K562 (cell line): ENCODE measurements at regions not wholly inside any gene's neighbourhood (a gene's known extent, or its start where the extent isn't known, plus 50 kb on each side); places are given as distances from the start of the nearest gene placed in this dataset.

Source experiments
- ATAC-seq: fragments of 200-7000 bp; cut with Tn5 transposase; 3 replicates; pipeline ENCODE4 v1.9.1; 2020; ENCODE audit warnings: moderate library complexity
- BruUV-seq: library from RNA; stranded (reverse); fragments of 400-500 nt; replicated peaks from 2 replicates; lab custom pipeline; 2021; lab: Mats Ljungman, UMichigan
- CTCF ChIA-PET: fragments of 300-600 bp; formaldehyde crosslinking; extraction: SDS; loops from one replicate; lab custom pipeline; 2021; ENCODE audit warnings: low intra/inter-chr PET ratio; lab: Yijun Ruan, JAX
- POLR2A ChIA-PET: fragments of 300-600, 350-650 bp; sonication (Branson Sonifier 250); formaldehyde crosslinking; extraction: SDS; loops from one replicate; lab custom pipeline; 2021; ENCODE audit warnings: antibody characterized with exemption, inconsistent platforms; lab: Yijun Ruan, JAX
- DNase-seq, 4 experiments: peaks; one replicate each; pipeline versions ENCODE4 v3.0.0 to v3.0.0-alpha.2; 2011 to 2018; ENCODE audit warnings: low spot score in 3 of 4, mixed read lengths in 3 of 4; ENCODE audit errors: extremely low read depth in 1 of 4
- FAIRE-seq: peaks from 2 replicates; lab custom pipeline; 2011; peaks lifted over from hg19 to GRCh38; lab: Jason Lieb, UNC
- H2AFZ ChIP-seq: 2 replicates; pipeline ENCODE4 v1.6.0; 2011; ENCODE audit warnings: low read depth, low read length, control low read depth, inconsistent platforms
- H3K27ac ChIP-seq: fragments of 200-600 bp; 3 replicates; pipeline ENCODE4 v1.8.0; 2011; ENCODE audit warnings: low read depth, mild to moderate bottlenecking, control low read depth, inconsistent platforms, low read length, moderate library complexity, mixed read lengths; ENCODE audit errors: extremely low read depth
- H3K27me3 ChIP-seq, 2 experiments: fragments of 300-600 bp in 1 of 2; 2 replicates in 1 of 2; 3 replicates in 1 of 2; pipeline versions ENCODE4 v1.6.0 to v1.8.0; 2011; ENCODE audit warnings: inconsistent platforms in 2 of 2, low read length in 2 of 2, mild to moderate bottlenecking in 1 of 2, mixed read lengths in 1 of 2, moderate library complexity in 1 of 2; ENCODE audit not compliant: control insufficient read depth in 2 of 2, insufficient read depth in 2 of 2
- H3K36me3 ChIP-seq: fragments of 300-600 bp; 3 replicates; pipeline ENCODE4 v1.8.0; 2011; ENCODE audit warnings: mild to moderate bottlenecking, low read length, inconsistent platforms; ENCODE audit not compliant: control insufficient read depth, insufficient read depth
- H3K4me1 ChIP-seq, 2 experiments: fragments of 200-600 bp in 1 of 2; replicated peaks in 1 of 2; 2 replicates in 1 of 2; 3 replicates in 1 of 2; pipeline versions ENCODE4 v1.5.1 to v1.8.0; 2011; ENCODE audit warnings: inconsistent platforms in 2 of 2, low read length in 2 of 2, mild to moderate bottlenecking in 1 of 2, mixed read lengths in 1 of 2, moderate library complexity in 1 of 2; ENCODE audit not compliant: control insufficient read depth in 2 of 2, insufficient read depth in 2 of 2
- H3K4me2 ChIP-seq: 2 replicates; pipeline ENCODE4 v1.6.1; 2011; ENCODE audit warnings: low read length, control low read depth, inconsistent platforms, mixed read lengths; ENCODE audit not compliant: insufficient read depth
- H3K4me3 ChIP-seq: fragments of 200-600 bp; sonication (generic), shearing (Covaris generic); 2 replicates; pipeline ENCODE4 v1.5.1; 2016; ENCODE audit warnings: control low read depth, inconsistent platforms
- H3K79me2 ChIP-seq: fragments of 200-600 bp; 3 replicates; pipeline ENCODE4 v1.8.0; 2011; ENCODE audit warnings: low read length, inconsistent platforms; ENCODE audit not compliant: control insufficient read depth, insufficient read depth
- H3K9ac ChIP-seq, 2 experiments: 2 replicates each; pipeline versions ENCODE4 v1.6.0 to v1.6.1; 2011; ENCODE audit warnings: low read depth in 2 of 2, low read length in 2 of 2, control low read depth in 1 of 2, inconsistent platforms in 1 of 2, mild to moderate bottlenecking in 1 of 2, mixed read lengths in 1 of 2; ENCODE audit not compliant: insufficient read depth in 1 of 2
- H3K9me1 ChIP-seq: one replicate; pipeline ENCODE4 v1.6.0; 2011; ENCODE audit warnings: inconsistent platforms, mild to moderate bottlenecking, low read length, moderate library complexity; ENCODE audit not compliant: control insufficient read depth, insufficient read depth
- H3K9me3 ChIP-seq: replicated peaks from 2 replicates; pipeline ENCODE4 v1.5.1; 2011; ENCODE audit warnings: low read depth, low read length, inconsistent platforms; ENCODE audit not compliant: control insufficient read depth, insufficient read depth
- H4K20me1 ChIP-seq: replicated peaks from 2 replicates; pipeline ENCODE4 v1.6.1; 2011; ENCODE audit warnings: low read length, inconsistent platforms, mixed read lengths; ENCODE audit not compliant: control insufficient read depth, insufficient read depth
- CHCHD3 ChIP-seq: fragments of 250-450 bp; sonication (Bioruptor Pico); IDR thresholded peaks from 2 replicates; pipeline ENCODE4 v2.1.2; 2022; ENCODE audit warnings: mild to moderate bottlenecking
- JUN ChIP-seq, 2 experiments: sonication (generic) in 1 of 2; formaldehyde crosslinking in 1 of 2; IDR thresholded peaks; 2 replicates each; pipeline versions ENCODE4 v1.6.1 to v1.8.0; 2012 to 2022; ENCODE audit warnings: borderline replicate concordance in 2 of 2, mild to moderate bottlenecking in 2 of 2, improper control_type of control experiment in 1 of 2, low read depth in 1 of 2, low read length in 1 of 2, missing genetic modification reagents in 1 of 2
- NR3C1 ChIP-seq: sonication (generic); formaldehyde crosslinking; IDR thresholded peaks from 2 replicates; pipeline ENCODE4 v1.8.1; 2022; ENCODE audit warnings: missing genetic modification reagents
- RBM25 ChIP-seq: fragments of 200-400 bp; formaldehyde crosslinking; IDR thresholded peaks from 2 replicates; pipeline ENCODE4 v1.6.1; 2018; ENCODE audit warnings: low read length, low read depth, moderate library complexity; ENCODE audit not compliant: severe bottlenecking
- ZNF143 ChIP-seq: sonication (generic); formaldehyde crosslinking; IDR thresholded peaks from 2 replicates; pipeline ENCODE4 v1.9.0; 2022; ENCODE audit warnings: mild to moderate bottlenecking, missing genetic modification reagents
- ZNF23 ChIP-seq: fragments of 250-450 bp; sonication (Bioruptor Pico); IDR thresholded peaks from 2 replicates; pipeline ENCODE4 v1.4.0; 2020; ENCODE audit warnings: mild to moderate bottlenecking
- ZNF263 ChIP-seq: sonication (generic); formaldehyde crosslinking; IDR thresholded peaks from 2 replicates; pipeline ENCODE4 v1.8.0; 2022; ENCODE audit warnings: mild to moderate bottlenecking, missing genetic modification reagents, borderline replicate concordance
- ZNF311 ChIP-seq: fragments of 250-450 bp; sonication (Bioruptor Pico); IDR thresholded peaks from 2 replicates; pipeline ENCODE4 v1.4.0; 2020; ENCODE audit warnings: mild to moderate bottlenecking, moderate library complexity
- ZNF764 ChIP-seq: fragments of 250-450 bp; sonication (Bioruptor Pico); IDR thresholded peaks from 2 replicates; pipeline ENCODE4 v1.4.0; 2020; ENCODE audit warnings: low read depth, mild to moderate bottlenecking, moderate library complexity
- WGBS: fragments of 100-300 bp; shearing (Covaris generic); methylation state at CpG from one replicate; pipeline ENCODE4 v1.1.6; 2016; ENCODE audit warnings: low coverage, mixed read lengths; ENCODE audit not compliant: insufficient coverage; ENCODE audit errors: missing lambda C conversion rate; 5-methylcytosine and 5-hydroxymethylcytosine counted together
- in situ Hi-C: fragments of 300-500 bp; cut with MboI; formaldehyde crosslinking; loops from 4 replicates; pipeline ENCODE4 v1.15.0; 2018; ENCODE audit warnings: inconsistent platforms, mixed read lengths
- intact Hi-C: fragments of 100-400 bp; cut with micrococcal nuclease; formaldehyde crosslinking; loops from 2 replicates; pipeline ENCODE4 v1.14.2; 2022
- TF ChIP-seq, protein P1 (sequence below): sonication (generic); formaldehyde crosslinking; IDR thresholded peaks from 2 replicates; pipeline ENCODE4 v1.8.1; 2022; ENCODE audit warnings: missing genetic modification reagents
- TF ChIP-seq, protein P2 (sequence below): fragments of 450-650 bp; formaldehyde crosslinking; IDR thresholded peaks from 2 replicates; pipeline ENCODE4 v1.4.0; 2020; ENCODE audit warnings: mild to moderate bottlenecking, moderate library complexity

DNA sequence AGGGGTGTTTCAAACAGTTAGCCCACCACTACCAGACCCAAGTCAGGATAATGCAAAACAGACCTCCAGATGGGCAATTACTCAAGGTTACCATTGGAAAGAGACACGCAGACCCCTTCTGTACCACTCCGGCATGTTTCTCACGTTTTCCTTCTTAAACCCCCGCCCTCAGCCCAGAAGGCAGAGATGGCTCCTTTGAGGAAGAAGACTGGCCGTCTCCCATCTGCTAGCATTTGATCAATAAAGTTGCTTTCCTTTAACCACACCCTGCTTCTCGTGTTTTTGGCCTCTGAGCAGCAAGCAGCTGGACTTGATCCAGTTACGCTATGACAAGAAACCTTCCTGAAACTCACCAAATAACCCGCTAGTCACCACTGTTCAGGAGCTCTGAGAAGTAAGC, 1012.4 kb upstream of the GYPC start:
- Histone ChIP-seq H3K9ac (no peak overlapping the region), H3K4me1 (no peaks in the 10 kb centered on the region), H3K79me2 (no peaks in the 10 kb centered on the region), H3K36me3 (no peaks in the 10 kb centered on the region), H4K20me1 (no peaks in the 10 kb centered on the region), H2AFZ (no peak overlapping the region), H3K27me3 (no peaks in the 10 kb centered on the region), H3K9me1 (no peaks in the 10 kb centered on the region), H3K4me2 (no peak overlapping the region), H3K27ac (no peak overlapping the region), H3K4me3 (no peak overlapping the region), H3K9me3 (no peaks in the 10 kb centered on the region)
- ATAC-seq (no peak), DNase-seq (no peak), FAIRE-seq (no peak)
- POLR2A ChIA-PET: no interaction called here
- CTCF ChIA-PET: no interaction called here
- no TSS peak for BruUV-seq
- TF ChIP-seq ZNF764 (no peak), NR3C1 (no peak), CHCHD3 (CRISPR knock-in tag) (no peak), ZNF143 (CRISPR knock-in tag) (no peak), ZNF263 (no peak), ZNF311 (CRISPR knock-in tag) (no peak), RBM25 (no peak)
- in situ Hi-C loops (no loop called here), intact Hi-C loops (no loop called here)
- WGBS: 0% methylated on average over 7 of the region's 8 CpGs

DNA sequence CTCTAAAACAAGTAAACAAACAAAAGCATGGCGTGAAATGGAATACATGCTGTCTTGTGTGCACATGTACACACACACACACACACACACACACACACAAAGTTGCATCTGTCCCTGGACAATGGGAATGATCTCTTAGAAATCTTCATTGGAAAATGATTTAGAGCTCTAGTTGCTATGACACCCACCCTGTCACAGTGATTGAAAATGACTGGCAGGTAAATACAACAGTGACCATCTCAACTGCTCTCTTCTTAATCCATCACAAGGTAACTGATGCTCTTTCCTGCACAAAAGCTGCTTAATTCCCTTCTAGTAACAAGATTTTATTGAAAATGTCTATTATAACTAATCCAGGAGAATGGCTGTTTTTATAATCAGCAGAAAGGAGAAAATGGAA, 1011.7 kb upstream of the GYPC start:
- CTCF ChIA-PET: no interaction called here
- Histone ChIP-seq H3K27me3 (no peaks in the 10 kb centered on the region), H3K27ac (no peak overlapping the region), H4K20me1 (no peaks in the 10 kb centered on the region), H3K4me3 (no peak overlapping the region), H3K9ac (no peak overlapping the region), H2AFZ (no peak overlapping the region), H3K9me3 (no peaks in the 10 kb centered on the region), H3K4me2 (no peak overlapping the region), H3K9me1 (no peaks in the 10 kb centered on the region), H3K36me3 (no peaks in the 10 kb centered on the region), H3K4me1 (no peaks in the 10 kb centered on the region), H3K79me2 (no peaks in the 10 kb centered on the region)
- in situ Hi-C loops (no loop called here), intact Hi-C loops (no loop called here)
- ATAC-seq (no peak), DNase-seq (no peak), FAIRE-seq (no peak)
- 0% methylated on average over 1 of the region's 1 CpG for WGBS
- BruUV-seq: no TSS peak
- POLR2A ChIA-PET: no interaction called here
- TF ChIP-seq, protein P1, sequence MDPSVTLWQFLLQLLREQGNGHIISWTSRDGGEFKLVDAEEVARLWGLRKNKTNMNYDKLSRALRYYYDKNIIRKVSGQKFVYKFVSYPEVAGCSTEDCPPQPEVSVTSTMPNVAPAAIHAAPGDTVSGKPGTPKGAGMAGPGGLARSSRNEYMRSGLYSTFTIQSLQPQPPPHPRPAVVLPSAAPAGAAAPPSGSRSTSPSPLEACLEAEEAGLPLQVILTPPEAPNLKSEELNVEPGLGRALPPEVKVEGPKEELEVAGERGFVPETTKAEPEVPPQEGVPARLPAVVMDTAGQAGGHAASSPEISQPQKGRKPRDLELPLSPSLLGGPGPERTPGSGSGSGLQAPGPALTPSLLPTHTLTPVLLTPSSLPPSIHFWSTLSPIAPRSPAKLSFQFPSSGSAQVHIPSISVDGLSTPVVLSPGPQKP (CRISPR knock-in tag): no peak
- no peak for TF ChIP-seq ZNF23 (CRISPR knock-in tag)
- no peak for TF ChIP-seq JUN (IDR thresholded peaks at IDR 0.05; ENCODE audit: borderline replicate concordance, low read depth, low read length)
- no peak for TF ChIP-seq JUN (CRISPR knock-in tag; IDR thresholded peaks at IDR 0.05; ENCODE audit: borderline replicate concordance)
- TF ChIP-seq, protein P2, sequence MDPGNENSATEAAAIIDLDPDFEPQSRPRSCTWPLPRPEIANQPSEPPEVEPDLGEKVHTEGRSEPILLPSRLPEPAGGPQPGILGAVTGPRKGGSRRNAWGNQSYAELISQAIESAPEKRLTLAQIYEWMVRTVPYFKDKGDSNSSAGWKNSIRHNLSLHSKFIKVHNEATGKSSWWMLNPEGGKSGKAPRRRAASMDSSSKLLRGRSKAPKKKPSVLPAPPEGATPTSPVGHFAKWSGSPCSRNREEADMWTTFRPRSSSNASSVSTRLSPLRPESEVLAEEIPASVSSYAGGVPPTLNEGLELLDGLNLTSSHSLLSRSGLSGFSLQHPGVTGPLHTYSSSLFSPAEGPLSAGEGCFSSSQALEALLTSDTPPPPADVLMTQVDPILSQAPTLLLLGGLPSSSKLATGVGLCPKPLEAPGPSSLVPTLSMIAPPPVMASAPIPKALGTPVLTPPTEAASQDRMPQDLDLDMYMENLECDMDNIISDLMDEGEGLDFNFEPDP (CRISPR knock-in tag): no peak
